GM12892 (cell line): ENCODE measurements at regions not wholly inside any gene's neighbourhood (a gene's known extent, or its start where the extent isn't known, plus 50 kb on each side); places are given as distances from the start of the nearest gene placed in this dataset.

Experiments used
- DNase-seq: peaks from one replicate; pipeline ENCODE4 v3.0.0; 2011; ENCODE audit not compliant: insufficient read length
- FAIRE-seq: peaks from 2 replicates; lab custom pipeline; 2011; peaks lifted over from hg19 to GRCh38; lab: Jason Lieb, UNC
- POLR2A ChIP-seq: IDR thresholded peaks from 2 replicates; pipeline ENCODE4 v1.6.1; 2011; ENCODE audit warnings: low read depth, low read length, control low read depth
- POLR2AphosphoS5 ChIP-seq: IDR thresholded peaks from 2 replicates; pipeline ENCODE4 v1.6.1; 2011; ENCODE audit warnings: low read depth, low read length, control low read depth
- TAF1 ChIP-seq: IDR thresholded peaks from 2 replicates; pipeline ENCODE4 v1.6.1; 2011; ENCODE audit warnings: low read depth, mild to moderate bottlenecking, control low read depth, low read length, borderline replicate concordance

DNA sequence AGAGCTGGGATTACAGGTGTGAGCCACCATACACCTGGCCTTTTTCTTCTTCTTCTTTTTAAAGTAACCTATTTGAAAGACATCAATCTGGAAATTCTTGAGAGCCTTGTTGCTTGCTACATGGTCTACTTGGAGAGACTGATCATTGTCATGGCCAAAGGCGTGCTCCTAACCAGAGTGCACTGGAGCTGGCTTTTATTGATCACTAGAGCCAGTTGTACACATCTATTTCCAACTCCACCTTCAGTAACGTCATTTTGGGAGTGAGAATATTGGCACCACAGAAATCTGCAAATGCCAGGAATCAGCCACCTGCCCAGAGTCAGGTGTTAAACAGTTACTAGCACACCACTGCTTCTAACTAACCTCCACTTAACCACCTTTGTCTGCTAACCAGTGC, 735.1 kb downstream of the TYW1 start:
- FAIRE-seq (no peak), DNase-seq (no peak)

GRCh38 chr7:67732898-67733297, 736.3 kb downstream of the TYW1 start:
- TF ChIP-seq POLR2A (no peak), POLR2AphosphoS5 (no peak), TAF1 (no peak)
- DNase-seq (no peak), FAIRE-seq (no peak)

More for the DNA sequence above, 735.1 kb downstream of the TYW1 start:
- TF ChIP-seq POLR2A (no peak), TAF1 (no peak), POLR2AphosphoS5 (no peak)

- FAIRE-seq (no peak), DNase-seq (no peak)
- no peak for TF ChIP-seq POLR2AphosphoS5
- no peak for TF ChIP-seq TAF1
- no peak for TF ChIP-seq POLR2A
These were observed 741.5 kb downstream of the TYW1 start for GRCh38 chr7:67738145-67738544.

DNA sequence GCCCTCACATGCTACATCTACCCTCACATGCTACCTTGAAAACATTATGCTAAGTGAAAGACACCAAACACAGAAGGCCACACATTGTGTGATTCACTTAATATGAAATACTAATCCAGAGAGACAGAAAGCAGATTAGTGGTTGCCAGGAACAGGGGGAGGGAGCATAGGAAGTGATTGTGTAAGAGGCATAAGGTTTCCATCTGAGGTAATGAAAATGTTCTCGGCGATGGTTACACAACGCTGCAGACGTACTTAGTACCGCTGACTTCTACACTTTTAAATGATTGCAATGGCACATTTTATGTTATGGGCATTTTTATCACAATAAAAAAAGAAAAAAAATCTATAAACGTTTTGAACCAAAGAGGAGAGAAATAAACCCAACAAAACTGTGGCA, 742.3 kb downstream of the TYW1 start:
- DNase-seq (no peak), FAIRE-seq (no peak)
- no peak for TF ChIP-seq TAF1
- TF ChIP-seq POLR2AphosphoS5, result no peak
- TF ChIP-seq POLR2A, result no peak

- TF ChIP-seq POLR2A, result no peak
- no peak for TF ChIP-seq TAF1
- no peak for TF ChIP-seq POLR2AphosphoS5
- FAIRE-seq (no peak), DNase-seq (no peak)
These were observed 746.9 kb downstream of the TYW1 start for GRCh38 chr7:67743501-67743900.

DNA sequence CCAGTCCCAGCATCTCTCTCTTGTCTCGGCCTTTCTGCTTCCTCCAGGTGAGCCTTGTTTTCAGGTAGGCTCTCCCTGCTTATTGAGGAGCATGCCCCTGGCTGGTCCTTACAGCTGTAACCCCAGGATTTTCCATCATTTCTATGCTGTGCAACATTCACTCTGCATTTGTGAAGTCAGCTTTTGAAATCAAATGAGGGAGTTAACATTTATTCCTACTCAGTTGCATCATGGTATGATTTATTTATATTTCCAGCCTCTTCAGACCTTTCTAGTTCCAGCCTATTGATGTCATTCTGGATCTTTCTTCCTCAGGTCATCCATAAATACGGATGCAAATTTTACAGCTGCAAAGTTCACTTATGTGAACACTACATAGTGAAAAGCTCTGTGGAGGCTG, 755.6 kb downstream of the TYW1 start:
- DNase-seq, result no peak
- TF ChIP-seq POLR2AphosphoS5 (no peak), POLR2A (no peak), TAF1 (no peak)
- no peak for FAIRE-seq

DNA sequence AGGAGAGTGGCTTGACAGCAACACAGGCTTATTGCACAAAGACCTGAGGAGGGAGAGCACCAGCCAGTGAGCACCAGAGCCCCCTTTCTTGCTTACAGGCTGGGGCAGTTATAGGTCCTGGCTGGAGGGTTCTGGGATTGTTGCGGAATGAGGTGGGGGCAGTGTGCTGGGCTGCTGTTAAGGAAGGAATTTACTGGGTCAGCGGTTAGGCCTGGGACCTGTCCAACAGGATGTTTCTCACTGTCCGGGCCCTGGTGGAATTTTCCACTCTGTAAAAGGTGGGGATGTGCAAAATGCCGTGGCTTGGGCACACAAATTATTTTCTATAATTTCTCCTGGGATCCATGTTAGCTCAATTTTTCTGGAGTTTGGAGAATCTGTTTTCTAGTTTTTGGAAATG, 757.3 kb downstream of the TYW1 start:
- TF ChIP-seq POLR2AphosphoS5 (no peak), POLR2A (no peak), TAF1 (no peak)
- DNase-seq (no peak), FAIRE-seq (no peak)

- FAIRE-seq (no peak), DNase-seq (no peak)
- no peak for TF ChIP-seq TAF1
- TF ChIP-seq POLR2A, result no peak
- no peak for TF ChIP-seq POLR2AphosphoS5
These were observed 758.0 kb downstream of the TYW1 start for GRCh38 chr7:67754651-67755050.

DNA sequence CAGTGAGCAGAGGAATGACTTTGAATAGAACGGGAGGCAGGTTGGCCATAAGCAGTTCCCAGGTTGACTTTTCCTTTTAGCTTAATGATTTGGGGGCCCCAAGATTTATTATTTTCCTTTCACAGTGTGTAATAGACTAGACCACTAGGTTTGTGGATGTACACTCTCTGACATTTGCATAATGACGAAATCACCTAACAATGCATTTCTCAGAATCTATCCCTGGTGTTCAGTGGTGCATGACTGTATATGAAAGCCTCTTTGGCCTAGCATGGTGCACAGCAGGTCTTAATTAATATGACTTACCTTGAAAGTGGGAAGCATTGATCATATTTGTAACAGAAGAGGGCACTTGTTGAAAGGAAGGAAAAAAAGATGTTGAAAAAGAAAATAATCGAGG, 761.9 kb downstream of the TYW1 start:
- TF ChIP-seq TAF1, result no peak
- TF ChIP-seq POLR2A, result no peak
- TF ChIP-seq POLR2AphosphoS5, result no peak
- FAIRE-seq, result no peak
- no peak for DNase-seq

DNA sequence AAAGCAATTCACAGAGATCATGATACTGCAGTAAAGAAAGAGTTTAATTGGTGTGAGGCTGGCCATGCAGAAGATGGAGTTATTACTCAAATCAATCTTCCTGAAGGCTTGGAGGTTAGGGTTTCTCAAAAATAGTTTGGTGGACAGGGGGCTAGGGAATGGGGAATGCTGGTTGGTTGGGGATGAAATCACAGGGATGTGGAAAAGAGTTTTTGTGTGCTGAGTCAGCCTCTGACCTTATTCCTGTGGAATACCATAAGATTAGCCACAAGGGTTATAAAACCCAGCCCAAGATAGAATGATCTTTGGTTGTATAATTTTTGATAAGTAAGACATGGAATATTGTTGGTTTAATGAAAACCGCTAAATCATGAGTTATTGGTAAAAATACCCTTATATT, 764.3 kb downstream of the TYW1 start:
- no peak for FAIRE-seq
- DNase-seq, result no peak
- TF ChIP-seq TAF1 (no peak), POLR2A (no peak), POLR2AphosphoS5 (no peak)

DNA sequence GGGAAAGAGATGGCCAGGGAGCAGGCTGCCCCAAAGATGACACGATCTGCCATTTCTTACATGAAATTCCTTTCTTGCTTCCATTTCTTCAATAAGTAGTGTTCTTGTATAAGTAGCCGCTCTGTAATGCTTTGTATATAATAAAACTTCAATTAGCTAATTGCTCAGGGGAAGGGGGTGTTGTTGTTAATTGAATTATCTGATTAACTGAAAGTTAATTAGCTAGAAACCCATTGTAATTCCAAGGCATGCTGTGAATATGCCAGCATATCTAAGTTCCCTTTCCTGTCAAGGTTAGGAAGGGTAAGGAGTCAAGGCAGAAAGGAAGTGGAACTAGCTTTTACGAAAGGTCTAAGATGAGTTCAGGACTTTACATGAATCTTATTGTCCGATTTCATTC, 765.9 kb downstream of the TYW1 start:
- no peak for TF ChIP-seq POLR2A
- TF ChIP-seq TAF1, result no peak
- TF ChIP-seq POLR2AphosphoS5, result no peak
- DNase-seq (no peak), FAIRE-seq (no peak)

- no peak for FAIRE-seq
- no peak for DNase-seq
These were observed 767.7 kb downstream of the TYW1 start for GRCh38 chr7:67764289-67764688.

More at GRCh38 chr7:67764289-67764688, 767.7 kb downstream of the TYW1 start:
- no peak for TF ChIP-seq POLR2AphosphoS5
- TF ChIP-seq TAF1, result no peak
- no peak for TF ChIP-seq POLR2A
